HG03565 (cell line): ENCODE measurements at regions not wholly inside any gene's neighbourhood (a gene's known extent, or its start where the extent isn't known, plus 50 kb on each side); places are given as distances from the start of the nearest gene placed in this dataset.
"Not testable (repeated sequence)": the region's sequence is repeated elsewhere in the genome, so short reads cannot be mapped to it uniquely, and the experiment has no call there.

Experiments
- ATAC-seq: cut with Tn5 transposase; IDR thresholded peaks from one replicate; pipeline ENCODE4 v1.9.1; 2021; ENCODE audit warnings: mild to moderate bottlenecking, moderate library complexity; ENCODE audit not compliant: unreplicated experiment

DNA sequence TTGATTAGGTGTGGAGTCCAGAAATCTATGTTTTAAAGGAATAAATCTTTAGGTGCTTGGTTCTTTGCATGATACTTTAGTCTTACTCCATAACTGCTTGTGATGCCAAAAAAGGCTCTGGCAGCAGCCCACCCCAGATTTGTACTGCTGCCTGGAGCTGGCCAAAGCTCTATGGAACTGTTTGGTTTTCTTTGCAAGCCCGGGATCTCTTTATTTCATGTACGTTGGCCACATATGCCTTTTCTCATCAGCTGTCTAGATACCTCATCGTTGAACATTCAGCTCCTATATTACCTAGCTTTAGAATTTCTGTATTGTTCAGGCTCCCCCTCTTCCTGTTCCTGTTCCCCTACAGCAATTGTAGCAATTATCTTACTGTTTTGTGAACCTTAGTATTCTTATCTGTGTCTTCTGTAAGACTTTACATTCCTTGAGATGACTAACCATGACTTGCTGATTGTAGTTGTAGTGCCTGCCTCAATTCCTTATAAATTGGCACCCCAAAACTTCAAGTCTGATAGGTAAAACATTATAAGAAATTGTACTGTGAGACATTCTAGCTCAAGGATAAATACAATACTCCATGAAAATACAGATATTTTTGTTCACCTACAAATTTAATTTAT is 199.4 kb upstream of the GPRIN3 start:
- ATAC-seq = no peak

DNA sequence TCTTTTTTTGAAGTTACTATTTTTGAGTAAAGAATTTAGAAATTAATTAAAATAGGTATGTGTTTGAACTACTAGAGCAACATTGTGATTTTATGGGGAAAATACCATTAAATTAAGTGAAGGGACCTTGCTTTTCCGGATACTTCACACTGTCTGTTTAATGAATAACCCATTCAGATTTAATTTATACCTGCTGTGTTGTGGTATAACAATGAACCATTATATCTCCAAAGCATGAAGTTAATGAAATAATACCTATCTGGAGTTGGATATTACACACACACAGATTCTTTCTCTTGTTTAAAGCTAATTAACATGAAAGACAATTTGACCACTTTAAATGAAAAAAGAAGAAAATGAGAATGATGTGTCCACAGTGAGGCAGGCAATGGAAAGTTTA is 195.0 kb upstream of the GPRIN3 start:
- ATAC-seq = no peak

DNA sequence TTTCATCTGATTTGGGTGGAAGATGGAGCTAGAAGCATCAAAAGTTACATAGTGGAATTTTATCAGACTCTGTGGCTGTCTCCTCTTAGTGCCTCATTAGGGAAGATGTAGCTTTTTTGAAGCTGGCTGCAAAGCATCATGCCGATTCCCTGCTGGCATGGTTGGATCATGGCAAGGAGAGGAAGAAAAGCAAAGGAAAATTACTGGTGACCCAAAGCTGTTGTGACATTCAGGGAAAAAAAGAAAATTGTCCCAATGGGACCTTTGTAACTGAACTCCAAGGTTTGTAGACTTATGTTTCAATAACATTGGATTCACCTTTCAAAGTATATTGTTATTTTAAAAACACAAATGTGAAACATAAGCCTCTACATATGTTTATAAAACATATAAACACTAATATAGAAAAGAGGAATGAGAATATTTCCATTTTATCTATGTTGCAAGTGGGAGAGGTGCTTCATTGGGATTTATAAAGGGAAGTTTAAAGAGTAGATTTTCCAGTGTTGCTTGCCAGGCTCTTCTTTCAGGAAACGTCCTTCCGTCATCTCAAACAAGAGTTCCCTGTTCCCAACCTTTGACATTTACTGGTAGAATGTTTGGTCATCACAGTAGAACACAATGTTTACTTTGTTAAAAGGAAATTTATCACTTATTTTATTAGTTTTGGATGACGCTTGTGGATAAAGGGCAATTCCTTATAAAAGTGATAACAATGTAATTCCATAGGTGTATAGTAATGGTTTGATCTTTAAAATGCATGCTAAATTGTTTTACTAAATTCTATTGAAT is 190.1 kb upstream of the GPRIN3 start:
- no peak for ATAC-seq

- ATAC-seq = no peak
Measured at GRCh38 chr4:89496851-89497250, 189.3 kb upstream of the GPRIN3 start.

DNA sequence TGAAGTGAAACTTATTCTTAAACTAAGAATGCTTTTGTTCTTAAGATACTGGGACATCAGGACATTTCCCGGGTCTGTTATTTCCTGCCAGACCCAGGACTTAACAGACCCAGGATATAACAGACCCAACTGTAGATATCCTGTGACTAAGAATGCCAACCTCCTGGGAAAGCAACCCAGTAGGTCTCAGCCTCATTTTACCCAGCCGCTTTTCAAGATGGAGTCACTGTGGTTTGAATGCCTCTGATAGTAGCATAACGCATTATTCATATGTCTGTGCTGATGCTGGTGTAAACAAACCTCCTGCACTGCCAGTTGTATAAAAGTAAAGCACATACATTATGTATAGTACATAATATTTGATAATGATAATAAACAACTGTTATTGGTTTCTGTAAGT is 185.8 kb upstream of the GPRIN3 start:
- no peak for ATAC-seq

GRCh38 chr4:89492581-89493071 is 185.0 kb upstream of the GPRIN3 start:
- no peak for ATAC-seq

- no peak for ATAC-seq
Measured at GRCh38 chr4:89491761-89492160, 184.2 kb upstream of the GPRIN3 start.

DNA sequence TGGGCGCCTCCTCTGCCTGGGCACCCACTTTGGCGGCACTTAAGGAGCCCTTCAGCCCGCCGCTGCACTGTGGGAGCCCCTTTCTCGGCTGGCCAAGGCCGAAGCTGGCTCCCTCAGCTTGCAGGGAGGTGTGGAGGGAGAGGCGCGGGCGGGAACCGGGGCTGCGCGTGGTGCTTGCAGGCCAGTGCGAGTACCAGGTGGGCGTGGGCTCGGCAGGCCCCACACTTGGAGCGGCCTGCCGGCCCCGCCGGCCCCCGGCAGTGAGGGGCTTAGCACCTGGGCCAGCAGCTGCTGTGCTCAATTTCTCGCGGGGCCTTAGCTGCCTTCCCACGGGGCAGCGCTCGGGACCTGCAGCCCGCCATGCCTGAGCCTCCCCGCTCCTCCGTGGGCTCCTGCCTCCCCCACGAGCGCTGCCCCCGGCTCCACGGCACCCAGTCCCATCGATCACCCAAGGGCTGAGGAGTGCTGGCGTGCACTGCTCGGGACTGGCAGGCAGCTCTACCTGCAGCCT is 182.4 kb upstream of the GPRIN3 start:
- not testable (repeated sequence) for ATAC-seq

GRCh38 chr4:89489338-89489771 is 181.8 kb upstream of the GPRIN3 start:
- no peak for ATAC-seq

- no peak for ATAC-seq
Measured at GRCh38 chr4:89488736-89489135, 181.1 kb upstream of the GPRIN3 start.

- no peak for ATAC-seq
Measured at GRCh38 chr4:89486673-89487072, 179.1 kb upstream of the GPRIN3 start.

- peak; percentile 49 for ATAC-seq
Measured at GRCh38 chr4:89486042-89486441, 178.4 kb upstream of the GPRIN3 start.

DNA sequence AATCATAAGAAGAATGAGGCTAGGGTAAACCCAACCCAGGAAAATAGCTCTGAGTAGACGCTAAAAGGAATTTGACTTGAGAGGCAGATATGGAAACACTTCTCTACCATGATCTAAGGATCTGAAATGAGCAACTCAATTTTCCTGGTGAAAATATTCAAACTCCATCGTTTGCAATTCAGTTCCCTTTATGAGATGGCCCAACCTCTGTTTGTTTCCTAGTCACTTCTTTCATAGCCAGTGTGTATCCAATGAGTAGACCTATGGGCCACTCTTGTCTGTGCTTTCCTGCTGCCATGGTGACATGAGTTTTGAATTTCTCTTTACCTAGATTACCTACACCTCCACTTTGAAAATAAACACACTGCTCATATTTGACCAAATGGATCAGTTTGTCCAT is 176.2 kb upstream of the GPRIN3 start:
- ATAC-seq = no peak

DNA sequence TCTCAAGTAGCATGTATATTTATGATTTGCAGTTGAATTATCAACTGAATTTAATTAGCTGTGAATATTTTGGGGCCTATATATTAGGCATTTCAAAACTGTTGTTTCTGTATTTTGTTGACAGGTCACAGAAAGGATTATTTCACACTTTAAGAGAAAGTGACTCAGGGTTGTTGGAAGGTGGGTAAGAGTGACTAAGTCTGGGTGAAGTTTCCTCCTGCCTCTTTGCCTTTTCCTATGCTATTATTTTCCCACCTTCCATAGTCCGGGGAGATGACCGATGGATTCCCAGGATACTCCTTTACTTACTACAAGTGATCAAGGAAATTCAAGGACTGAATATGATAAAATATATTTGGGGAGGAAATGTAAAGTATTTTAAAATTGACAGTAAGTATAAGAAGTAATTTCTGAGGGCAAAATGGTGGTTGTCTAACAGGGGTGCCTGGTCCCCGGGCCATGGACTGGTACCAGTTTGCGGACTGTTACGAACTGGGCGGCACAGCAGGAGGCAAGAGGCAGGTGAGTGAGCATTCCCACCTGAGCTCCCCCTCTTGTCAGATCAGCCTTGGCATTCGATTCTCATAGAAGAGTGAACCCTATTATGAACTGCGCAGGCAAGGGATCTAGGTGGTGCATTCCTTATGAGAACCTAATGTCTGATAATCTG is 175.5 kb upstream of the GPRIN3 start:
- no peak for ATAC-seq

- ATAC-seq = peak; percentile 93
Measured at GRCh38 chr4:89482251-89482650, 174.7 kb upstream of the GPRIN3 start.

DNA sequence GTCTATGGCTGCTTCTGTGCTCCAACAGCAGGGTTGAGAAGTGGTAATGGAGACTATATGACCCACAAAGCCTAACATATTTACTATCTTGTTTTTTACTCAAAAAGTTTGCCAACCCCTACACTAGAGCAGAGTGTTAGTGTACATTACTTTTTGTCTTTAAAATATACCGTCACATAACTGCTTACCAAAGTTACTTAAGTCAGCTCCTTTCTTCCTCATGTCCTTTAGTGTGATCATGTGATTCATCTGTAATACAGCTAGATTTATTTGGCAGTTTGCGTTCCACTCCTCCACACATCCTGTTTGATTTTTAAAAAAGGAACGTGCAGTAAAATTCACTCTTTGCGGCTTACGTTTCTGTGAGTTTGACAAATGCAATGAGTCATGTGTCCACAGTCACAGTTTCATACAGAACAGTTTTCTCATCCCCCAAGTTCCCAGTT is 162.4 kb upstream of the GPRIN3 start:
- ATAC-seq = peak; percentile 96

DNA sequence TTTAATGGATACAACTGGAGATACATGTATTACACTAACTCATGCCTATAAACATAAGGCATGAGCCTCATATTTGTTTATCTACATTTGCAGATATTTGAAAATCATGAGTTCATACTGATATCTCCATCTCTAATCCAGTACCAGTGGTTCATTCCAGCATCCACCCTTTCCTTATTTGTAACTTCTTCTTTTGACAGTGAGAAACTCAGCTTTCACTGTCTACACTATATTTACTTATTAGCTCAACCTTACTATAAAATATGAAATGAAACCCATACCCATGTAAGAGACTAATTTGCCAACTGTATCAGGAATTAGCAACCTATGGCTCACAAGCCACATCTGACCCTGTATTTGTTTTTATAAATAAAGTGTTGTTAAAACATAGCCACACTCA is 161.9 kb upstream of the GPRIN3 start:
- ATAC-seq = no peak

- ATAC-seq = no peak
Measured at GRCh38 chr4:89468602-89469001, 161.0 kb upstream of the GPRIN3 start.

- ATAC-seq = no peak
Measured at GRCh38 chr4:89463341-89463740, 155.7 kb upstream of the GPRIN3 start.

GRCh38 chr4:89447543-89447942 is 139.9 kb upstream of the GPRIN3 start:
- ATAC-seq = no peak

- ATAC-seq = no peak
Measured at GRCh38 chr4:89446193-89446592, 138.6 kb upstream of the GPRIN3 start.

- no peak for ATAC-seq
Measured at GRCh38 chr4:89439533-89439932, 131.9 kb upstream of the GPRIN3 start.
